ENCODE measurements at regions not wholly inside any gene's neighbourhood (a gene's known extent, or its start where the extent isn't known, plus 50 kb on each side); places are given as distances from the start of the nearest gene placed in this dataset.

GRCh38 chr21:14863745-14864210, 201.0 kb downstream of the NRIP1 start:
- Mint-ChIP-seq H3K4me1 (peaks cover 1% of the 10 kb centered on the region), H3K27ac (no peak overlapping the region), H3K36me3 (ENCODE audit: low read depth) (no peaks in the 10 kb centered on the region), H3K9me3 (no peaks in the 10 kb centered on the region), H3K4me3 (no peak overlapping the region), H3K27me3 (no peaks in the 10 kb centered on the region)
- CTCF ChIA-PET, result interaction anchor here (1.0 to 1.3 kb wide), 2 partner anchors 79 to 178 kb away, joined by 3 to 4 read pairs; no protein-coding TSS in a partner anchor
- no peak for DNase-seq
- POLR2A ChIA-PET, result no interaction called here

- H3K36me3 Mint-ChIP-seq (ENCODE audit: low read depth), result no peaks in the 10 kb centered on the region
- H3K4me1 Mint-ChIP-seq, result peaks cover 1% of the 10 kb centered on the region
- no peak overlapping the region for H3K27ac Mint-ChIP-seq
- H3K27me3 Mint-ChIP-seq, result no peaks in the 10 kb centered on the region
- CTCF ChIA-PET, result interaction anchor here (1.0 to 1.3 kb wide), 2 partner anchors 80 to 178 kb away, joined by 3 to 4 read pairs; no protein-coding TSS in a partner anchor
- H3K9me3 Mint-ChIP-seq, result no peaks in the 10 kb centered on the region
- H3K4me3 Mint-ChIP-seq, result no peak overlapping the region
- POLR2A ChIA-PET, result no interaction called here
- peak; percentile 16 for DNase-seq
Measured at GRCh38 chr21:14862794-14863720, 201.7 kb downstream of the NRIP1 start.

- DNase-seq, result no peak
- H3K27ac Mint-ChIP-seq, result no peak overlapping the region
- H3K4me1 Mint-ChIP-seq, result peaks cover 1% of the 10 kb centered on the region
- peaks cover 3% of the 10 kb centered on the region for H3K9me3 Mint-ChIP-seq
- H3K27me3 Mint-ChIP-seq, result no peaks in the 10 kb centered on the region
- CTCF ChIA-PET, result no interaction called here
- no peaks in the 10 kb centered on the region for H3K36me3 Mint-ChIP-seq (ENCODE audit: low read depth)
- H3K4me3 Mint-ChIP-seq, result no peak overlapping the region
- POLR2A ChIA-PET, result no interaction called here
Measured at GRCh38 chr21:14858311-14858710, 206.5 kb downstream of the NRIP1 start.

GRCh38 chr21:14857529-14857928, 207.3 kb downstream of the NRIP1 start:
- H3K9me3 Mint-ChIP-seq, result peaks cover 3% of the 10 kb centered on the region
- H3K36me3 Mint-ChIP-seq (ENCODE audit: low read depth), result no peaks in the 10 kb centered on the region
- no peak for DNase-seq
- no peak overlapping the region for H3K4me3 Mint-ChIP-seq
- POLR2A ChIA-PET, result no interaction called here
- CTCF ChIA-PET, result no interaction called here
- peaks cover 1% of the 10 kb centered on the region for H3K4me1 Mint-ChIP-seq
- H3K27me3 Mint-ChIP-seq, result no peaks in the 10 kb centered on the region
- H3K27ac Mint-ChIP-seq, result no peak overlapping the region

GRCh38 chr21:14850394-14850793, 214.4 kb downstream of the NRIP1 start:
- Mint-ChIP-seq H3K9me3 (peaks cover 8% of the 10 kb centered on the region), H3K36me3 (ENCODE audit: low read depth) (no peaks in the 10 kb centered on the region), H3K4me3 (no peak overlapping the region), H3K27ac (no peak overlapping the region), H3K27me3 (no peaks in the 10 kb centered on the region), H3K4me1 (no peaks in the 10 kb centered on the region)
- ChIA-PET POLR2A (no interaction called here), CTCF (no interaction called here)
- DNase-seq, result no peak

- Mint-ChIP-seq H3K9me3 (peaks cover 9% of the 10 kb centered on the region), H3K27ac (no peak overlapping the region), H3K36me3 (ENCODE audit: low read depth) (no peaks in the 10 kb centered on the region), H3K4me3 (no peak overlapping the region), H3K4me1 (no peaks in the 10 kb centered on the region), H3K27me3 (no peaks in the 10 kb centered on the region)
- CTCF ChIA-PET, result no interaction called here
- DNase-seq, result no peak
- POLR2A ChIA-PET, result no interaction called here
Measured at GRCh38 chr21:14846621-14847020, 218.2 kb downstream of the NRIP1 start.

- DNase-seq, result no peak
- no peaks in the 10 kb centered on the region for H3K27me3 Mint-ChIP-seq
- H3K36me3 Mint-ChIP-seq (ENCODE audit: low read depth), result no peaks in the 10 kb centered on the region
- ChIA-PET POLR2A (no interaction called here), CTCF (no interaction called here)
- no peak overlapping the region for H3K4me3 Mint-ChIP-seq
- no peaks in the 10 kb centered on the region for H3K4me1 Mint-ChIP-seq
- H3K9me3 Mint-ChIP-seq, result peaks cover 9% of the 10 kb centered on the region
- H3K27ac Mint-ChIP-seq, result no peak overlapping the region
Measured at GRCh38 chr21:14844001-14844400, 220.8 kb downstream of the NRIP1 start.

- no peaks in the 10 kb centered on the region for H3K4me1 Mint-ChIP-seq
- ChIA-PET POLR2A (no interaction called here), CTCF (no interaction called here)
- H3K9me3 Mint-ChIP-seq, result peaks cover 9% of the 10 kb centered on the region
- H3K36me3 Mint-ChIP-seq (ENCODE audit: low read depth), result no peaks in the 10 kb centered on the region
- no peak overlapping the region for H3K4me3 Mint-ChIP-seq
- DNase-seq, result no peak
- H3K27me3 Mint-ChIP-seq, result no peaks in the 10 kb centered on the region
- H3K27ac Mint-ChIP-seq, result no peak overlapping the region
Measured at GRCh38 chr21:14842601-14843000, 222.2 kb downstream of the NRIP1 start.

GRCh38 chr21:14841511-14842472, 223.0 kb downstream of the NRIP1 start:
- Mint-ChIP-seq H3K9me3 (peaks cover 9% of the 10 kb centered on the region), H3K36me3 (ENCODE audit: low read depth) (no peaks in the 10 kb centered on the region), H3K27ac (no peak overlapping the region), H3K4me3 (no peak overlapping the region), H3K27me3 (no peaks in the 10 kb centered on the region), H3K4me1 (peaks cover 3% of the 10 kb centered on the region)
- CTCF ChIA-PET, result no interaction called here
- no peak for DNase-seq
- POLR2A ChIA-PET, result no interaction called here

- Mint-ChIP-seq H3K36me3 (ENCODE audit: low read depth) (no peaks in the 10 kb centered on the region), H3K9me3 (no peaks in the 10 kb centered on the region), H3K27ac (no peak overlapping the region), H3K27me3 (no peaks in the 10 kb centered on the region), H3K4me3 (no peak overlapping the region), H3K4me1 (peaks cover 4% of the 10 kb centered on the region)
- ChIA-PET POLR2A (no interaction called here), CTCF (no interaction called here)
- DNase-seq, result no peak
Measured at GRCh38 chr21:14838400-14838799, 226.4 kb downstream of the NRIP1 start.

- ChIA-PET POLR2A (no interaction called here), CTCF (no interaction called here)
- Mint-ChIP-seq H3K4me3 (no peak overlapping the region), H3K9me3 (no peaks in the 10 kb centered on the region), H3K27ac (no peak overlapping the region), H3K27me3 (no peaks in the 10 kb centered on the region), H3K4me1 (peaks cover 4% of the 10 kb centered on the region), H3K36me3 (ENCODE audit: low read depth) (no peaks in the 10 kb centered on the region)
- no peak for DNase-seq
Measured at GRCh38 chr21:14836950-14837349, 227.8 kb downstream of the NRIP1 start.

- Mint-ChIP-seq H3K27ac (no peak overlapping the region), H3K4me3 (no peak overlapping the region), H3K36me3 (ENCODE audit: low read depth) (no peaks in the 10 kb centered on the region), H3K9me3 (no peaks in the 10 kb centered on the region), H3K4me1 (peaks cover 4% of the 10 kb centered on the region), H3K27me3 (no peaks in the 10 kb centered on the region)
- POLR2A ChIA-PET, result no interaction called here
- CTCF ChIA-PET, result no interaction called here
- no peak for DNase-seq
Measured at GRCh38 chr21:14833666-14834351, 231.0 kb downstream of the NRIP1 start.

GRCh38 chr21:14833241-14833640, 231.6 kb downstream of the NRIP1 start:
- Mint-ChIP-seq H3K27ac (no peak overlapping the region), H3K4me1 (peaks cover 4% of the 10 kb centered on the region), H3K27me3 (no peaks in the 10 kb centered on the region), H3K4me3 (no peak overlapping the region), H3K36me3 (ENCODE audit: low read depth) (no peaks in the 10 kb centered on the region), H3K9me3 (no peaks in the 10 kb centered on the region)
- no peak for DNase-seq
- ChIA-PET POLR2A (no interaction called here), CTCF (no interaction called here)
